Retinal pigment epithelial cell (primary cell): ENCODE measurements at regions not wholly inside any gene's neighbourhood (a gene's known extent, or its start where the extent isn't known, plus 50 kb on each side); places are given as distances from the start of the nearest gene placed in this dataset.
A peak's percentile ranks its signal among the peaks of the same experiment; 100 is the strongest.
"Not testable (repeated sequence)": the region's sequence is repeated elsewhere in the genome, so short reads cannot be mapped to it uniquely, and the experiment has no call there.

Source experiments
- DNase-seq: peaks from one replicate; pipeline ENCODE4 v3.0.0-alpha.2; 2010; ENCODE audit warnings: low read depth
- H3K4me3 ChIP-seq: 2 replicates; pipeline ENCODE4 v1.5.1; 2011; ENCODE audit warnings: mild to moderate bottlenecking, low read length, control low read depth, moderate library complexity
- TF ChIP-seq, protein P1 (sequence below): conservative IDR thresholded peaks from 2 replicates; pipeline ENCODE4 v1.5.1; 2011; ENCODE audit warnings: low read depth, low read length, control low read depth, inconsistent platforms

GRCh38 chr11:16527525-16528246 lies 171.3 kb upstream of the SOX6 start:
- TF ChIP-seq, protein P1, sequence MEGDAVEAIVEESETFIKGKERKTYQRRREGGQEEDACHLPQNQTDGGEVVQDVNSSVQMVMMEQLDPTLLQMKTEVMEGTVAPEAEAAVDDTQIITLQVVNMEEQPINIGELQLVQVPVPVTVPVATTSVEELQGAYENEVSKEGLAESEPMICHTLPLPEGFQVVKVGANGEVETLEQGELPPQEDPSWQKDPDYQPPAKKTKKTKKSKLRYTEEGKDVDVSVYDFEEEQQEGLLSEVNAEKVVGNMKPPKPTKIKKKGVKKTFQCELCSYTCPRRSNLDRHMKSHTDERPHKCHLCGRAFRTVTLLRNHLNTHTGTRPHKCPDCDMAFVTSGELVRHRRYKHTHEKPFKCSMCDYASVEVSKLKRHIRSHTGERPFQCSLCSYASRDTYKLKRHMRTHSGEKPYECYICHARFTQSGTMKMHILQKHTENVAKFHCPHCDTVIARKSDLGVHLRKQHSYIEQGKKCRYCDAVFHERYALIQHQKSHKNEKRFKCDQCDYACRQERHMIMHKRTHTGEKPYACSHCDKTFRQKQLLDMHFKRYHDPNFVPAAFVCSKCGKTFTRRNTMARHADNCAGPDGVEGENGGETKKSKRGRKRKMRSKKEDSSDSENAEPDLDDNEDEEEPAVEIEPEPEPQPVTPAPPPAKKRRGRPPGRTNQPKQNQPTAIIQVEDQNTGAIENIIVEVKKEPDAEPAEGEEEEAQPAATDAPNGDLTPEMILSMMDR, result no peak
- no peak for DNase-seq
- H3K4me3 ChIP-seq, result no peak overlapping the region

GRCh38 chr11:16526947-16527346 lies 170.6 kb upstream of the SOX6 start:
- TF ChIP-seq, protein P1, result no peak
- no peak for DNase-seq
- H3K4me3 ChIP-seq, result no peak overlapping the region

- DNase-seq, result not testable (repeated sequence)
These were observed 164.4 kb upstream of the SOX6 start for GRCh38 chr11:16520713-16521112.

GRCh38 chr11:16512899-16513241 lies 156.5 kb upstream of the SOX6 start:
- TF ChIP-seq, protein P1, result no peak
- DNase-seq, result no peak

More at GRCh38 chr11:16520713-16521112, 164.4 kb upstream of the SOX6 start:
- H3K4me3 ChIP-seq, result not testable (repeated sequence)

DNA sequence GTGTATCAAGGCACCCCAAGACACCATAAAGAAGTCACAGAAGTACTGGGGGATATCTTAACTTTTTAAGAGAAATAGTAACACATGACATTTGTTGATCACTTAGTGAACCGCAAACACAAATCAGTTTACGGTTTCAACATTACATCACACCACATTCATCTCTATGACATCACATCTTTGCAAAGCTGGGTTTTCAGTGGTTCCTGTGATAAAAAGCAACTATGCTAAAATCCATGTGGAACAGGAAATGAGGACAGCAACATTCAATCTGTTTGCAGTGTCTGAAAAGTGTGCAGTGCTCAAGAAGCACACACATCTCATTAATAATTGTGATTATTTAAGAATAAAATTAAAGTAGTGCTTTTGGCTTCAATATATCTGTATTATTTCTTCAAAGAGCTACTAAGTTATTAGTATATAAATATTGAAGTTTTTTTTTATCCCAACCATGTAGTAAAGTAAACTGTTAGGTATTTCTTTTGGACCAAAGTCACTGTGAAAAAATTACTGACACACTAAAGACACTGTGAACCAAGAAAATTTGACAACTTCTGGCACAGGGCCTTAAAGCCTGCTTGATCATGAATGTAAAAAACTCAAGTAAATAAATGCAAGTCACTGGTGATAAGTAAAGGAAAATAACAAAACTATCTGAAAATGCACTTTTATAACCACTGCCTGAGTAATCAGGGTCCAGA lies 156.0 kb upstream of the SOX6 start:
- TF ChIP-seq, protein P1, result no peak
- no peak for DNase-seq
- H3K4me3 ChIP-seq, result no peak overlapping the region

More at GRCh38 chr11:16512899-16513241, 156.5 kb upstream of the SOX6 start:
- H3K4me3 ChIP-seq, result no peak overlapping the region

- no peak overlapping the region for H3K4me3 ChIP-seq
- TF ChIP-seq, protein P1, result no peak
- DNase-seq, result peak; percentile 20
These were observed 155.1 kb upstream of the SOX6 start for GRCh38 chr11:16511116-16512114.

GRCh38 chr11:16505481-16505880 lies 149.1 kb upstream of the SOX6 start:
- H3K4me3 ChIP-seq, result no peak overlapping the region
- DNase-seq, result no peak
- TF ChIP-seq, protein P1, result no peak

- DNase-seq, H3K4me3 ChIP-seq: not testable (repeated sequence)
These were observed 147.5 kb upstream of the SOX6 start for GRCh38 chr11:16503891-16504290.
